ENCODE measurements at regions not wholly inside any gene's neighbourhood (a gene's known extent, or its start where the extent isn't known, plus 50 kb on each side); places are given as distances from the start of the nearest gene placed in this dataset.
"Not testable (repeated sequence)": the region's sequence is repeated elsewhere in the genome, so short reads cannot be mapped to it uniquely, and the experiment has no call there.

- no peak for FAIRE-seq
Measured at GRCh38 chr10:78660446-78661106, 408.2 kb upstream of the ZMIZ1 start.

GRCh38 chr10:78663721-78664120 is 405.0 kb upstream of the ZMIZ1 start:
- no peak for FAIRE-seq

GRCh38 chr10:78664929-78665553 is 403.7 kb upstream of the ZMIZ1 start:
- FAIRE-seq, result no peak

- FAIRE-seq, result no peak
Measured at GRCh38 chr10:78672918-78673317, 395.8 kb upstream of the ZMIZ1 start.

- FAIRE-seq, result not testable (repeated sequence)
Measured at GRCh38 chr10:78681141-78681540, 387.6 kb upstream of the ZMIZ1 start.

GRCh38 chr10:78681986-78682385 is 386.8 kb upstream of the ZMIZ1 start:
- FAIRE-seq, result not testable (repeated sequence)

- FAIRE-seq, result no peak
Measured at GRCh38 chr10:78684947-78685346, 383.8 kb upstream of the ZMIZ1 start.

GRCh38 chr10:78685466-78686103 is 383.2 kb upstream of the ZMIZ1 start:
- no peak for FAIRE-seq

GRCh38 chr10:78686444-78687060 is 382.2 kb upstream of the ZMIZ1 start:
- no peak for FAIRE-seq

- FAIRE-seq, result no peak
Measured at GRCh38 chr10:78687626-78688025, 381.1 kb upstream of the ZMIZ1 start.

- no peak for FAIRE-seq
Measured at GRCh38 chr10:78688230-78688900, 380.4 kb upstream of the ZMIZ1 start.

- no peak for FAIRE-seq
Measured at GRCh38 chr10:78688901-78689583, 379.7 kb upstream of the ZMIZ1 start.

- no peak for FAIRE-seq
Measured at GRCh38 chr10:78689584-78689935, 379.2 kb upstream of the ZMIZ1 start.

GRCh38 chr10:78690354-78691111 is 378.2 kb upstream of the ZMIZ1 start:
- no peak for FAIRE-seq

GRCh38 chr10:78691301-78692030 is 377.3 kb upstream of the ZMIZ1 start:
- no peak for FAIRE-seq

- FAIRE-seq, result no peak
Measured at GRCh38 chr10:78692071-78692470, 376.7 kb upstream of the ZMIZ1 start.

GRCh38 chr10:78695846-78696245 is 372.9 kb upstream of the ZMIZ1 start:
- FAIRE-seq, result no peak

GRCh38 chr10:78696791-78697395 is 371.9 kb upstream of the ZMIZ1 start:
- no peak for FAIRE-seq

GRCh38 chr10:78699971-78700370 is 368.8 kb upstream of the ZMIZ1 start:
- no peak for FAIRE-seq

GRCh38 chr10:78700413-78700812 is 368.4 kb upstream of the ZMIZ1 start:
- no peak for FAIRE-seq
